GF-D8 (cell line): ENCODE measurements at regions not wholly inside any gene's neighbourhood (a gene's known extent, or its start where the extent isn't known, plus 50 kb on each side); places are given as distances from the start of the nearest gene placed in this dataset.

Source experiments
- DNase-seq: peaks from one replicate; lab custom pipeline; 2025; lab: John Stamatoyannopoulos, UW

DNA sequence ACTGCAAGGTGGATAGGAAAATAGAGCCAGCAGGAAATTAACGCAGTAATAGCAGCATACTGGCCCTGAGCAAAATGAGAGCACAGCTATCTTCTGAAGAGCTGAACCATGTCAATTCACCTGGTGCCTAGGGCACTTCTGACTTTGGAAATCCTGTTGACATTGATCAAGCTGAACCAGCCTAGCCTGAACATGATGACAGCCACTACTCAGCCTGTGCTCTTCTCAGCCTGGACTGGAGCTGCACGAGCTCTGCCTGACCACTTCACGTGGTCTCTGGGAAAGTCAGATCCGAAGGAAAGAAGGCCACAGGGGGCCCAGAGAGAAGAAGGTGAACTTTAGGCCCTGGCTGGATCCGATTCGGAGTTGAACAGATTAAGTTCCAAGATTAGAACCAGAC lies 421.9 kb downstream of the LPIN1 start:
- no peak for DNase-seq

DNA sequence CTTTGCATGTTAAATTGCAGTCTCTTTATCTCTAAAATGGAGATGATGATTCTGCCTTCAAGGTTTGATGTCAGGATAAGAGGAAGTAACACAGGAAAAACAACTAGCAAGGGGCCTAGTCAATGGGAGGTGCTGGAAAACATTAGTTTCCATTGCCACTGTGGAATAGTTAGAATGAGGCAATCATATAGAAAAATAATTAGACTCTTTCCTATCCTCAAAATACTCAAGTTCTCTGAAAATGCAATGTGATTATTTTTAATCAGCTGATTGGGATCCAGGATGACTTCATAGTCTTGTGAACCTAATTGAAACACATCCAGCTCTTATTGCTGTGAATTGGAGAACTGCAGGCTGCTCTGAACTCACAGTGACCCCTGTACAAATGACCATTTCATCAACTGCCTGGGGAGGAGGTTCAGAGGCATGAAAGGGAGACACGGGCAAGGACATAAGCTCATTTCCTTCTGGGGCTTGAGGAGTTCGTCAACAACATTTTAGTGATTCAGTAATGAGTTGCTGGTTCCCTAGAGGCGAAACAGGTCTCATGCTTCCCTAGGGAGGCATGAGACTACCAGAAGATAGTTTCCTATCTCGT lies 422.5 kb downstream of the LPIN1 start:
- DNase-seq: no peak

DNA sequence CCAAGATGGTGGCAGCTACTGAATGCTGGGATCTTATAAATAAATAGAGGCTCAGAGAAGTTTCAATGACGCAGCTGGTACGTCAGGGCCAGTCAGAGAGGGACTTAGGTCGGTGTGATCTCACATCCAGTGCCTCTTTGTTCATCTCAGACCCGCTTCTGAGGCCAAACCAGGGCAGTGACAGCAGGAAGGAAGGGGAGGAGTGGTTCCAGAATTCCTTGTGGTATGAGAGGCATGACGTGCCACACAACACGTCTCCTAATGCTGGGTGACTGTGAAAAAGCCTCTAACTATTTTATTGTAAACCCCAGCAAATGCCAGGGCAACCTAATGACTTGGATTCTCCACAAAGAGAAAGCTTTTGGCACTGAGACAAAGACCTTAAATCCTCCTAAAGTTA lies 423.3 kb downstream of the LPIN1 start:
- no peak for DNase-seq

DNA sequence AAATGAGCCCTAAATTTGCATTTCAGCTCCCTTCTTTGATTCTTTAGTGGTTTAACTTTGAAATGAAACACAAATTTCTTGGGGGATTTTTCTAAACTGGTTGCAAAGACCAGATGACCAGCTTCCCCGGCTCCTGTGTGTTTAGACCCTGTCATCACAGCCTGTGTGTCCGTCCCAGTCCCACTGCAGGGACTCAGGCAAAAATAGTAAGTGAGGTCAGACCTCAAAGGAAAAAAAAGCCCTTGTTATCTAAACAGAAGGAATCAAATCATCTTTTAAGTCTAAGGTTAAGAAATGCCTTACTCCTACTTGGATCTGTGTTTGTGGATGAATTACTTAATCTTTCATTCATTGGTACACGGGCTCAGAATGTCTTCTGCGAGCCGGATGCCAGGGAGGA lies 423.7 kb downstream of the LPIN1 start:
- no peak for DNase-seq

DNA sequence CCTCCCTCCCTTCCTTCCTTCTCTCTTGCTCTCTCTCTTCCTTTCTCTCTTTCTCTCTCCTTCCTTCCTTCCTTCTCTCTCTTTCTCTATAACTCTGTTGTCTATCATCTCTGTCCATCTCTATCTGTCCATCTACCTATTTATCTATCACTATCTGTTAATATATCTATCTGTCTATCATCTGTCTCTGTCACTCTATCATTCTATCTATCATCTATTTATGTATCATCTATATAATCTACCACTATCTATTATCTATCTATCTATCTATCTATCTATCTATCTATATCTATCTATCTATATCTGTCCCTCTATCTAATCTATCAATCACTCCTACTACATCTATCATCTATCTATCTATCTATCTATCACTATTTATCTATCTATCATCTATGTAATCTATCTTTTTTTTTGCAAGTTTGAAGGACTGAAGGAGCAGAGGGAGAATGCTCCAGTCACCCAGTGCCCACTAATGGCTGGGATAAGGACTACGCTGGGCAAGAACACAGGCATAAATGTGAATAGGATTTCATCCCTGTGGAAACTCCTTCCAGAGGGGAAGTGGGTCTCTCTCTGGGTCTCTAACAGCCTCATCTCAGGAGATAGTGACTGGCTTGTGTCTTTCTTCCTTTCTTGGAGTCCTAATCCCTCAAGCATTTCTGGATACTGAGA lies 427.0 kb downstream of the LPIN1 start:
- no peak for DNase-seq

DNA sequence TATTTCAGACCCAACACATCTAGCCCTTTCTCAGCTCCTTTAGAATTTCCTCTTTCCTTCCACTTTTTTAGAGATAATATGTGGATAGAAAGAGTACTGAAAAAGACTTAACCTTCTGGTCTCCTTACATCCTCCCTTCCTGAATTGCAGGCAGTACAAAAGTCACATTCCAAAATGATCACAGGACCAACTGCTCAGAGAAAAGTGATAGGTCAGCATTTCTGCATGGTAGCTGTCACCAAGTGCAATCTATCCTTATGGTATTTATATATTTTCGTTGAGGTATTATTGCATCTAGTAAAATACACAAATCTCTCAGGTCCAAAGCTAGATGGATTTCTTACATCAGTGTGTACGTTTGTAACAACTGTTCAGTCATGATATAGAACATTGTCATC lies 427.5 kb downstream of the LPIN1 start:
- DNase-seq: no peak

DNA sequence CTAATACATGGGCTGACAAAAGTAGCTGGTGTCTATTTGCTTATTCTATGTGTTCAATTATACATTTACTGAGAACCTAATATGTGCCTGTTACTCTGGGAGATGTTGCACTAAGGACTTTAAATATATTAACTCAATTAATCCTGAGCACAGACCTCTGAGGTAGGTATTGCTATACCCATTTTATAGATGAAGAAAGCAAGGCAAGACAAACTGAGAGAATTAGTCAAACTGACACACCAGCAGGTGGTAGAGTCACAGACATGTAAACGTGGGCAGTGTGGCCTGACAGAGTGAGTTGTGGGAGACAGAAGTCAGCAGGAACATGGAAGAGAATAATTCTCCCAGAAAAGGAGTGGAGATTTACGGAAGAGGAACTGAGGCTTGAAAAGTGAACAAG lies 428.9 kb downstream of the LPIN1 start:
- DNase-seq: no peak

DNA sequence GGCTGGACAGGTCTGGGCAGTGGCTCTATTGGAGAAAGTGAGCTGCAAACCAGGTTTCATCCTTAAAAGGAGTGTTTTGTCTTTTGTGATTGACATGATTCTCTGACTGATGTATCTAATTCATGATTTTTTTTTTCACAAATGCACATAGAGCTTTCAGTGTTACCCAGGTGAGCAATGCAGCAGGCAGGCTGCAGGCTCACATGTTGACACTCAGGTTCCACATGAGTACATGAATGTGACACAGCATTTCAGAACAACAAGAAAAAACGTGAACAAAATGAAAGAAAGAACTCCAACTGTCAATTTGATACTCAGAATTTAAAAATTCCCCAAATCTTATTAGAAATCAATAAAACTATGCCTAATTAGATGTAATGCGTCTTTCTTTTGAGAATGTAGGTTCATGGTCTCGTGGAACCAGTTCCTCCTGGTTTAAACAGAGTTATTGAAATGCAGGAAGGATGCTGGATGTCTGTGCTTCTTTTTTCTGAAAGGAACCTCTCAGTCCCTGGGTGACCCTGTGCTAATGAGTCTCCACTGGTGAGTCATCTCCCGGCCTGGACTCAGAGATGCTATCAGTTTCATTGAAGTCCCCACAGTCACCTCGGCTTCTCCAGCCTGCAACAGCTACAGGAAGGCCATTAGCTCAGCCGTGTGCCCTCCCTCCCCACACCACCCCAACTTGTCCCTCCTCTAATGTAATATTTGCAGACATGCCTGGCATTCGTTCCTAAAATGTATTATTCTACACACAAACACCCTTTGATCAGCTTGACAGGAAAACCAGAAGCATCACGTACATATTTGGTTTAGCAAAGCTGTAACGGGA lies 430.4 kb downstream of the LPIN1 start:
- DNase-seq: no peak

DNA sequence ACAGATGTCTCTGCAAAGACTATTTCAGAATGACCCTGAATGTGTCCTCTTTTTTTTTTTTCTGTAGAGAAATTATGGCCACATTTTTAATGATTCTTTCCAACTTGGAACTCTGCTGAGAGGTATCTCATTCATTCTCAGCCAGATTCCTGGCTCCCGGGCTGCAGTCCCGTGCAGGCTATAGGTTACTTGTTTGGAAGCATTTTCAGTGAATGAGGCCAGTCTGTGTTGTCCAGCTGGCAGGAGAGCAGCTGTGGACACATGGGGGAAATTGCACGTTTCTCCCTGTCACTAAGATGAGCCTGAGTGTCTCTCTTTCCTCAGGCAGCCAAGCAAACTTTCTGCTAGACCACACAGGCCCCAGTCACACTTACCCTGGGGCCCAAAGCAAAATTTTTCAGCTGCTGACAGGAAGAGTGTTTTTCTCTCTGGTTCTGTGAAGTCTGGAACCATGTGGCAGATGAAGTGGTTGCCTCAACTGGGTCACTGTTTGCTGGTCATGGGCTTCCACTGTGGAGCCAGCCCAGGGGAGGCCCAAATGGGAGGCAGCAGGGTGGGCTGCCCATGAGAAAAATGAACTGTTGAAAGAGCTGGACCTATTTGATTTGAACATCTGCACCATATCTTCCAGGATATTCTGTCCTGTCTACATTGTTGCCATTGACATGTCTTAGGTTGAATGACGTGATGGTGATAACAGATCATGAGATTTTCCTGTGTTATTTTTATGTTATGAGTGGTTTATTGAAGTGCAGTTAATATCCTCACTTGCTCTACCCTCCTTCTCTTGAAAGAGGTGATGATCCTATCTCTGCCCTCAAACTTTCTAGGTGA lies 431.2 kb downstream of the LPIN1 start:
- no peak for DNase-seq

DNA sequence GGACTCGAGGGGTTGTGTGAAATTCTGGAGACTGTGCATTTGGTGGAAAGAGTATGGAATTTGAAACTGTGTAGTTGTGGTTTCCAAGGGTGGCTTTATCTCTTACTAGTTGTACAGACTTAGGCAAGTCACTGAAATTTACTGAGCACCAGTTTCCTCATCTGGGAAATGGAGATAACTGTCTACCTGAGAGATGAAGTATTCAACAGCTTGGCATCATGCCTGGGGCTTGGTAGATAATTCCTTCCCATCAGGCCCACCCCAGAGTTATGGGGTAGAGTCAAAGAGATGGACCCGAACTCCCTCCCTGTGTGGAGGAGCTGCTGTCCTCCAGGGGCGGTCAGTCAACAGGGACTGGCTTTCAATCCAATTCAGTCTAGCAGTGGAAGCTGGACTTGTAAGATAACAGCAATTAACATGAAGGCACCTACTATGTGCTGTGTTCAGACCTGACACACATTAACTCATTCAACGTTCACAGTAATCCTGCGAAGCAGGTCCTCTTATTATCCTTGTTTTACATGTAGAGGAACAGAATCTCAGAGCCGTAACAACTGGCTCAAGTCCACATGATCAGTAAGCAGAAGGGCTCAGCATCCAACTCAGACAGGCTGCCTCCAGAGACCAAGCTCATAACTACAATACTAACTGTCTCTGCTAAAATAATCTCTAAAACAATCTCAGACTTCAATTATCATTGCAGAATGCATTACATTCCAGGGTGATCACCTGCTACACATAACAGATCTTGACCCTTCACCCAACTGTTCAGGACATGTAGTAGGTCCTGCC lies 432.1 kb downstream of the LPIN1 start:
- no peak for DNase-seq

DNA sequence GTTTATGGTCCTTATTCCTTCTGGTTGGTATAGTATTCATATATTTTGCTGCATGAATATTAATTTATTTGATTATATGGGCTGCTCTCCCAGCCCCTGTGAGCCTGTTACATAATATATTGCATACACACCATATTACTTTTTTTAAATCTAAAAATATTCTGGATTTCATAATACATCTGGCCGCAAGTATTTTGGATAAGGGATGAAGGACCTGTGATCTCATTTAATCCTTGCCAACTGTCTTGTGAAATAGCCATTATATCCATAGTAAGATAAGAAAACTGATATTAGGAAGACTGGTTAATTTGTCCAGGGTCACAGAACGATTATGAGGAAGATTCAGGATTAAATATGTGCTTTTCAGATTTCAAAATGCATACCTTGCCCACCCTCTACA lies 433.6 kb downstream of the LPIN1 start:
- DNase-seq: no peak

DNA sequence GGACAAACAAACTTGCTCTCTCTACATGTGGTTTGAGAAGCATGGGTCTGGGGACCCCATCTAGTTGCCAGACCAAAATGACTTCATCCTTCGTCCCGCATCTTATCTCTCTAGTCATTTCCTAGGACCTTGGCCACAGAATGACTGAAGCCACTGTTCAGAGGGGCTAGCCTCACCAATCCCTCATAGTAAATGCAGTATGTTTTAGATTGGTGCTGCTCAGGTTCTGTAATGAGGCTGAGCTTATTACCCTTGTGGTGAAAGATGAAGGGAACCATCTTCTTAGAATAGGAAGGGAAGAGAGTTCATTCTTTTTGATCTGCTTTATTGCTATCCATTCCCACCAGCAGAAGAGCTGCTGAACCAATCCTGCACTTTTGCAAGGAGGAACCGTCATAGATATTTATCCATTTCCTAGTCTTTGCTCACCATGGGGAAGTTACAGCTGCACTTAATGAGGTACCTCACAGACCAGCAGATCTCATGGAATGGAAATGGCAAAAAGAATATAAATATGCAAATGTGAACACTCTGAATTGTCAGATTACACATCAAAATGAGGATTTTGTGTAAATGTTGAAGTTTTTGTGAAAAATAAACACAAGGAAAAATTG lies 436.7 kb downstream of the LPIN1 start:
- no peak for DNase-seq

DNA sequence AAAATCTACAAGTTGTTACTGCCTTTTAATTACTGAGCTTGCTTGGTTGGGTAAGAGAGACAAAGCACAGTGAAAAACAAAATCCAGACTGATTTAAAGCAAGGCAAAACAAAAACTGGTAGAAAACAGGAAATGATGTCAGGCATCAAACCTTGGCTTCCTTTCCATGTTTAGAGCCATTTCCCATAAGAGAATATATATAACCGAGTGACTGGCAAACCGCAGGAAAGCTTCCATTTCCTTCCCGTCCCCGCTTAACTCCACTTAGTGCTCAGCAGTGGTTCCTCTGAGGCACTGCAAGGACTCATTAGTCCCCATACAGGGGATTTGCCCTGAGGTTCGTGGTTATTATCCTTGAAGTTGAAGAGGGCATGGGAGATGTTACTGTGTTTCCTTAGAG lies 446.3 kb downstream of the LPIN1 start:
- no peak for DNase-seq

DNA sequence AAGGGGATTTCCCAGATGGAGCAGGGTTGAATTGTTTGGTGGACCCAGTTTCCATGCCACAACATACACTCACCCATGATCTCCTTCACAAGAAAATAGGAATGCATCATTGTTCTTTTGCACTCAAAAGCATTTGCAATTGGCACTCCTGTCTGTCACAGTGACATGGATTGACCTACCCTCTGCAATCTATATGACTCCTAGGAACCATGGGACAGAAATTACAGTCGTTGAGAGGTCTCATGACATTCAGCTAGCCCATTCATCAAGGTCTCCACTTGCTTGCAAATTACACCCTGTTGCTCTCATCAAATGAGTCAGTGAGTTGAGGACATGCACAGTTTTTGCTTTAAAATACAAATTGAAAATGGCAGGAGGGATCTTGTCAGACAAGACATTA lies 448.5 kb downstream of the LPIN1 start:
- DNase-seq: no peak

DNA sequence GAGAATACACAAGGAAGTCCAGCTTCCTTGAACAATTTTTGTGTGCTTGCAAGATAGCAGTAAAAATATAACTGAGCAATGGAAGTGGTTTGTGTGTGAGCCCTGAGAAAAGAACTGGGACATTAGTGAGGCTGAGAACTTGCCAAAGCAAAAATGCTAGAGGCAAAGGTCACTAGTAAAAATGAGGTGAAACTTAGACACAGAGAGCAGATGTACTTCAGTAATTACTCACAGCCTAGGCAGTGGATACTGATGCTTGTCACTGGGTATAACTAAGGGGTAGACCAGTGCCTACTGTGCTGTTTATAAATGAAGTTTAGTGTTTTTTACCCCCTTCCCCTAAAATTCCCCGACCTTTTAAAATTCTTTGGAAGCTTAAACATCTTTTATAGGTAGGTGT lies 450.1 kb downstream of the LPIN1 start:
- DNase-seq: no peak

DNA sequence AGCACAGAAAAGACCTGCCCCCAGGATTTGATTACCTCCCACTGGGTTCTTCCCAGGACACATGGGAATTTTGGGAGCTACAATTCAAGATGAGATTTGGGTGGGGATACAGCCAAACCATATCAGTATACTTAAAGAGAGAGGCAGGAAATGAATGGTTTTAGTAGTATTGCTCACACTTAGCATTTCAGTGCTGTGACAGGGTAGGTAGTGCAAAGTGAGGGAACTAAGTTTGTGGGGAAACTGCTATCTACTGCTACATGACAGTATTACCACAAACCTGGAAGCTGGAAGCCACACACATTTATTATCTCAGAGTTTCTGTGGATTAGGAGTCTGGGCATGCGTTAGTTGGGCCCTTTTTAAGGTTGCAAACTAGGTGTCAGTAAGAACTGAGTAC lies 450.7 kb downstream of the LPIN1 start:
- DNase-seq: no peak

DNA sequence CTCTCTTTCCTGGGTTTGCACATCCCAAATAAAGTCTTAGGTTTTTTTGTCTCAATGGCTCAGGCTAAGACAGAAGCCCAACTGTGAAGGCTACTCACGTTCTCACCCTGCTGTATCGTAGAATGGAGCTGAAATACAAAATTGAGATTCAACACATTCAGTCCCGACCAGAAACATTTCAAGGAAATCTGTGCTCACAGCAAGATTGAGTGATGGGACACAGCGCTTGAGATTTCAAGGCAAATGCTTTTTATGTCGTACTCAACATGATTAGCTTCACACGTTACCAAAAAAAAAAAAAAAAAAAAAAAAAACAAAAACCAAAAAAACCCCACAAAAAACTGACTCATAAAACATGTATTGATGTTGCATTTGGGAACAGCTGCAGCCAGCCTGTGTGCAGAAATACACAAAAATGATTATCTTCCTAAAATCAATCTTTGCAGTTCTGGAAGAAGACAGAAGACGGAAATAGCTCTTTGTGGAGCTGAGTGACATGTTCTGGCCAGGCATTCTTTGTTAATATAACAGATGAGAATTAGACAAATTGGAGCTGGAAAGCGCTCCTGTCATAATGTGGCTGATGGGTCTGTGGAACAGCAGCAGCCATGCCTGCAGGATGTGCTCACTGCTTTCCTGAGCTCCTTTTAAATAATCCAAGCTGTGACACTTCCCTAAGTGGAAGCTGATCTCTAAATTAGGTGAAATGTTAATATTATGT lies 453.2 kb downstream of the LPIN1 start:
- no peak for DNase-seq

DNA sequence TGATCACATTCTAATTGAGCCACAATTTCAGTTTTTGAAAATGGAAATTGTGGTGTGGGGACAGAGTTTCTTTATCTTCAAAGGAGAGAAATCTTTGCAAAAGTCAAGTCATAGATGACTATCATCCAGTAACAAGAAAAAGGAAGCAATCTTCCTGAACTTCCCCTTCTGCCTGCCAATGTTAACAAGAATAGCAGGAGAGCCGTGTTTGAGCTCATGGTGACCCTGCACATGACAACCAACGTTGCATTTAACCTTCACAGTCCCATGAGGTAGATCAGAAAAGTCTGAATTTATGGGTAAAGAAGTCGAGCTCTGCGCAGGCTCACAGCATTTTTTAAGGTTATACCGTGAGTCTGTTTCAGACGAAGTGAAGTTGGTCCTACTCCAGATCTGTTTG lies 454.9 kb downstream of the LPIN1 start:
- peak; percentile 18 for DNase-seq

DNA sequence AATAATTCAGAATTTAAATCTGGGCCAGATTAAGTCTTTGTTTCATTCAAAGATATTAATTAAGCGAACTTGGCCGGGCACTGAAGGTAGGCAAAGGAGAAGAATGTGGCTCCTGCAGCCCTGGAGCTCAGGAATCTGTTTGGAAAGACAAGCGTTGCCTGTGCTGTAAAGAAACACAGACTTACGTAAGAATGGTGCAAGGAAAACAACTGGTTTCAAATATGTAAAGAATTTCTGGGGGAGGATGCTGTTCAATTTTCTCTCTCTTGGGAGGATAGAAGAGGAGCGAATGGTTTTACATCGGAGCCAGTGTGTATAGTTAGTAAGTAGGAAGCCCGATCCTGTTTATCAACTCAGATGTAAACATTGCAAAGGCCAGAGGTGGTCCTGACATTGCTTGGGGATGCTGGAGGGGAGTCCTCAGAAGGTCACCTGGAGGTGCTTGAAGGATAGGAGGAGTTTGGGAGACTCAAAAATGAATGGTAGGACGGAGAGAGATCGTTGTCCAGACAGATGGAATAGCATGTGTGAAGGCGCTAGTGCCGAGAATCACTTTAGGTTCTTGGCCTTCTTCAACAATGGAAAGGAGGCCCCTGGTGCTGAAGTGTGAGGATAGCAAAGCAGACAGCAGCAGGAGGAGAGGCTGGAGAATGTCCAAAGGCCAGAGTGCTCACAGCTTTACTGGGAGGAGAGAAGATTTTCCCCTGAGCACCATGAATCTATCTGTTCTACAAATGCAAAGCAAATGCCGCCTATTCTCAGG lies 456.1 kb downstream of the LPIN1 start:
- DNase-seq: no peak

DNA sequence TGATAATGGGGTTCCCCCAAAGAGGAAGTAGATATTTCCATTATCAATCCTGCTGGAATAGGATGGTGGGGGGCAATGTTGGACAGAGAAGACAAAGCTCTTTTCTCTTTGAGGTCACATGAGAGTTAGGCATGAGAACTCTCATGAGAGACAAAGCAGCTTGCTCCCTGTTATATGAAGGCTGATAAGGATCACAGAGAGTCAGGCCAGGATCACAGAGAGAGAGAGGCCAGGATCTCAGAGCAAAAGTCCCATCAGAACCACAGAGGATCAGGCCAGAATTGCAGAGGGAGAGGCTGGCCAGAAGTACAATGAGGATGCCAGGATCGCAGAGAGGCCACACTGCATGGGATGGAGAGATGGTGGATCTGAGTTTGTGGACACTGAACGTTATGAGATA lies 457.1 kb downstream of the LPIN1 start:
- DNase-seq: no peak
